WTC11 (cell line): ENCODE measurements at regions not wholly inside any gene's neighbourhood (a gene's known extent, or its start where the extent isn't known, plus 50 kb on each side); places are given as distances from the start of the nearest gene placed in this dataset.

Experiments
- ATAC-seq: fragments of 200-7000 bp; cut with Tn5 transposase; 2 replicates; pipeline ENCODE4 v1.10.0; 2021; ENCODE audit warnings: mild to moderate bottlenecking, moderate library complexity
- CTCF ChIA-PET: fragments of 300-600 bp; sonication (Branson Sonifier 250); formaldehyde crosslinking; loops from one replicate; lab custom pipeline; 2021; ENCODE audit warnings: antibody characterized with exemption; lab: Charles Lee
- POLR2A ChIA-PET: fragments of 350-600 bp; sonication (Branson Sonifier 250); formaldehyde crosslinking; loops from one replicate; lab custom pipeline; 2021; ENCODE audit warnings: antibody characterized with exemption; lab: Charles Lee
- DNase-seq: peaks from one replicate; pipeline ENCODE4 v3.0.0; 2021; ENCODE audit warnings: low spot score
- H3K27ac Mint-ChIP-seq: 2 replicates; pipeline ENCODE4 v1.8.0; 2021; ENCODE audit warnings: mixed read lengths
- H3K27me3 Mint-ChIP-seq: 2 replicates; pipeline ENCODE4 v1.8.0; 2021; ENCODE audit warnings: low read depth, mild to moderate bottlenecking, moderate library complexity, mixed read lengths
- H3K36me3 Mint-ChIP-seq: 2 replicates; pipeline ENCODE4 v1.8.0; 2021; ENCODE audit warnings: mixed read lengths
- H3K4me1 Mint-ChIP-seq: 2 replicates; pipeline ENCODE4 v1.8.0; 2022; ENCODE audit warnings: mixed read lengths
- H3K4me3 Mint-ChIP-seq: 2 replicates; pipeline ENCODE4 v1.8.0; 2021; ENCODE audit warnings: mild to moderate bottlenecking, moderate library complexity, mixed read lengths
- H3K9me3 Mint-ChIP-seq: 2 replicates; pipeline ENCODE4 v1.8.0; 2021; ENCODE audit warnings: mixed read lengths
- AFF4 ChIP-seq: sonication (generic); formaldehyde crosslinking; IDR thresholded peaks from 2 replicates; pipeline ENCODE4 v1.8.1; 2023; ENCODE audit warnings: mild to moderate bottlenecking, missing genetic modification reagents, borderline replicate concordance
- CBFB ChIP-seq: sonication (generic); formaldehyde crosslinking; IDR thresholded peaks from 2 replicates; pipeline ENCODE4 v1.8.1; 2022; ENCODE audit warnings: mild to moderate bottlenecking, low read depth, missing genetic modification reagents
- CREB1 ChIP-seq: sonication (generic); formaldehyde crosslinking; IDR thresholded peaks from 2 replicates; pipeline ENCODE4 v1.8.0; 2023; ENCODE audit warnings: mild to moderate bottlenecking, missing genetic modification reagents
- E2F5 ChIP-seq: sonication (generic); formaldehyde crosslinking; IDR thresholded peaks from 2 replicates; pipeline ENCODE4 v1.8.1; 2022; ENCODE audit warnings: mild to moderate bottlenecking, moderate library complexity, missing genetic modification reagents
- ERG ChIP-seq: fragments of 250-450 bp; sonication (Bioruptor Pico); IDR thresholded peaks from 2 replicates; pipeline ENCODE4 v1.8.0; 2021; ENCODE audit warnings: mild to moderate bottlenecking
- ESRRA ChIP-seq: sonication (generic); formaldehyde crosslinking; IDR thresholded peaks from 2 replicates; pipeline ENCODE4 v1.8.1; 2022; ENCODE audit warnings: mild to moderate bottlenecking, missing genetic modification reagents, borderline replicate concordance
- FOXJ3 ChIP-seq: sonication (generic); formaldehyde crosslinking; IDR thresholded peaks from 2 replicates; pipeline ENCODE4 v1.9.0; 2021; ENCODE audit warnings: missing genetic modification reagents, mild to moderate bottlenecking, borderline replicate concordance
- HMGXB4 ChIP-seq: sonication (generic); formaldehyde crosslinking; IDR thresholded peaks from 2 replicates; pipeline ENCODE4 v1.8.1; 2023; ENCODE audit warnings: mild to moderate bottlenecking, moderate library complexity, missing genetic modification reagents
- KAT7 ChIP-seq: sonication (generic); formaldehyde crosslinking; IDR thresholded peaks from 2 replicates; pipeline ENCODE4 v1.8.1; 2023; ENCODE audit warnings: missing genetic modification reagents, mild to moderate bottlenecking, borderline replicate concordance
- MYBL2 ChIP-seq: sonication (generic); formaldehyde crosslinking; IDR thresholded peaks from 2 replicates; pipeline ENCODE4 v1.8.1; 2023; ENCODE audit warnings: mild to moderate bottlenecking, moderate library complexity, missing genetic modification reagents
- NFATC4 ChIP-seq: fragments of 250-450 bp; sonication (Bioruptor Pico); IDR thresholded peaks from 2 replicates; pipeline ENCODE4 v1.9.0; 2021; ENCODE audit warnings: mild to moderate bottlenecking
- NR1H2 ChIP-seq: sonication (generic); formaldehyde crosslinking; IDR thresholded peaks from 2 replicates; pipeline ENCODE4 v1.9.0; 2021; ENCODE audit warnings: mild to moderate bottlenecking, moderate library complexity, missing genetic modification reagents
- OVOL2 ChIP-seq: fragments of 250-450 bp; sonication (Bioruptor Pico); IDR thresholded peaks from 2 replicates; pipeline ENCODE4 v1.9.0; 2021; ENCODE audit warnings: mild to moderate bottlenecking, borderline replicate concordance
- RELA ChIP-seq: sonication (generic); formaldehyde crosslinking; IDR thresholded peaks from 2 replicates; pipeline ENCODE4 v1.8.1; 2022; ENCODE audit warnings: missing genetic modification reagents, mild to moderate bottlenecking, borderline replicate concordance
- RORB ChIP-seq: fragments of 250-450 bp; sonication (Bioruptor Pico); IDR thresholded peaks from 2 replicates; pipeline ENCODE4 v1.9.0; 2021; ENCODE audit warnings: mild to moderate bottlenecking
- TCF7 ChIP-seq: sonication (generic); formaldehyde crosslinking; IDR thresholded peaks from 2 replicates; pipeline ENCODE4 v1.8.0; 2022; ENCODE audit warnings: mild to moderate bottlenecking, low read depth, missing genetic modification reagents, moderate library complexity
- TEAD4 ChIP-seq: sonication (generic); formaldehyde crosslinking; IDR thresholded peaks from 2 replicates; pipeline ENCODE4 v1.8.0; 2022; ENCODE audit warnings: mild to moderate bottlenecking, missing genetic modification reagents
- USF2 ChIP-seq: sonication (generic); formaldehyde crosslinking; IDR thresholded peaks from 2 replicates; pipeline ENCODE4 v1.8.1; 2023; ENCODE audit warnings: mild to moderate bottlenecking, missing genetic modification reagents, moderate library complexity
- ZBTB21 ChIP-seq: sonication (generic); formaldehyde crosslinking; IDR thresholded peaks from 2 replicates; pipeline ENCODE4 v1.8.1; 2023; ENCODE audit warnings: mild to moderate bottlenecking, missing genetic modification reagents, borderline replicate concordance
- ZNF138 ChIP-seq: sonication (generic); formaldehyde crosslinking; conservative IDR thresholded peaks from 2 replicates; pipeline ENCODE4 v1.8.1; 2022; ENCODE audit warnings: mild to moderate bottlenecking, moderate library complexity, missing genetic modification reagents
- ZNF396 ChIP-seq: fragments of 250-450 bp; sonication (Bioruptor Pico); IDR thresholded peaks from 2 replicates; pipeline ENCODE4 v1.8.0; 2021; ENCODE audit warnings: mild to moderate bottlenecking, moderate library complexity, borderline replicate concordance

- POLR2A ChIA-PET = no interaction called here
- Mint-ChIP-seq H3K4me1 (0 out of 2 replicates have a peak, but pooled peaks cover 5% of the 10 kb centered on the region), H3K9me3 (peaks cover 6% of the 10 kb centered on the region), H3K27ac (no peak overlapping the region), H3K36me3 (peaks cover 5% of the 10 kb centered on the region; the same call in 1 of the 2 replicates), H3K4me3 (no peak overlapping the region), H3K27me3 (no peaks in the 10 kb centered on the region)
- no peak for TF ChIP-seq NFATC4 (CRISPR knock-in tag)
- TF ChIP-seq RORB (CRISPR knock-in tag) = no peak
- no peak for TF ChIP-seq ZNF396
- TF ChIP-seq NR1H2 (CRISPR knock-in tag) = no peak
- no peak for TF ChIP-seq RELA
- no peak for TF ChIP-seq HMGXB4 (CRISPR knock-in tag)
- no peak for TF ChIP-seq E2F5
- TF ChIP-seq TCF7 = no peak
- TF ChIP-seq ZNF138 (CRISPR knock-in tag) = no peak
- TF ChIP-seq KAT7 = no peak
- no peak for TF ChIP-seq OVOL2 (CRISPR knock-in tag)
- TF ChIP-seq CBFB (CRISPR knock-in tag) = no peak
- no peak for ATAC-seq
- no peak for DNase-seq
- CTCF ChIA-PET = no interaction called here
These were observed 598.4 kb downstream of the RPL10L start for GRCh38 chr14:46053221-46053620.

- ATAC-seq (no peak), DNase-seq (no peak)
- Mint-ChIP-seq H3K36me3 (peaks cover 2% of the 10 kb centered on the region; the same call in 1 of the 2 replicates), H3K27ac (no peak overlapping the region), H3K9me3 (peaks cover 3% of the 10 kb centered on the region; the same call in 1 of the 2 replicates), H3K4me3 (no peak overlapping the region), H3K4me1 (0 out of 2 replicates have a peak, but pooled peaks cover 5% of the 10 kb centered on the region), H3K27me3 (no peaks in the 10 kb centered on the region)
- POLR2A ChIA-PET = no interaction called here
- TF ChIP-seq FOXJ3 = no peak
- no peak for TF ChIP-seq TCF7
- TF ChIP-seq E2F5 = no peak
- TF ChIP-seq USF2 = no peak
- TF ChIP-seq RORB (CRISPR knock-in tag) = no peak
- no peak for TF ChIP-seq MYBL2
- no peak for TF ChIP-seq TEAD4 (CRISPR knock-in tag)
- no peak for TF ChIP-seq ERG (CRISPR knock-in tag)
- no peak for TF ChIP-seq ESRRA (CRISPR knock-in tag)
- no peak for TF ChIP-seq CREB1 (CRISPR knock-in tag)
- TF ChIP-seq AFF4 (CRISPR knock-in tag) = no peak
- no peak for TF ChIP-seq ZBTB21 (CRISPR knock-in tag)
- CTCF ChIA-PET = no interaction called here
These were observed 599.8 kb downstream of the RPL10L start for GRCh38 chr14:46051796-46052195.
